ENCODE measurements at regions not wholly inside any gene's neighbourhood (a gene's known extent, or its start where the extent isn't known, plus 50 kb on each side); places are given as distances from the start of the nearest gene placed in this dataset.

DNA sequence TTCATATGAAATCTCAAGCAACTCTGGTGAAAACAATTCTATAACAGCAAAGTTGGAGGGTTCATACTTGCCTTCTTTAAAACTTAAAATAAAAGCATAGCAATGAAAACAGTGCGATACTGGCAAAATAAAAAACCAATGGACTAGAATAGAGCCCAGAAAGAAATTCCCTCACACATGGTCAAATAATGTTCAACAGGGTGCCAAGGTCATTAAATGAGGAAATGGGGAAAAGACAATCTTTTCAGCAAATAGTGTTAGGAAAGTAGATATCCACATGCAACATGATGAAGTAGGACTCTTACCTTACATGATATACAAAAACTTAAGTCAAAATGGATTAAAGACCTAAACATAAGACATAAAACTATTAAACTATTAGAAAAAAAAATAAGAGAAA lies 970.2 kb upstream of the AGA start:
- DNase-seq, result no peak
- intact Hi-C loops (cut with DNase I; ENCODE audit: low total_unique reads), result no loop called here
- Histone ChIP-seq H3K27me3 (no peaks in the 10 kb centered on the region), H3K4me3 (no peak overlapping the region), H3K36me3 (ENCODE audit: low read depth, missing control alignments) (no peaks in the 10 kb centered on the region), H3K9me3 (no peaks in the 10 kb centered on the region), H3K27ac (no peak overlapping the region), H3K4me1 (no peaks in the 10 kb centered on the region)
- WGBS, 2 donors, result 79 to 95% methylated on average over 1 of the region's 1 CpG
- TF ChIP-seq POLR2A (IDR thresholded peaks at IDR 0.05), result no peak
- TF ChIP-seq, protein P1, sequence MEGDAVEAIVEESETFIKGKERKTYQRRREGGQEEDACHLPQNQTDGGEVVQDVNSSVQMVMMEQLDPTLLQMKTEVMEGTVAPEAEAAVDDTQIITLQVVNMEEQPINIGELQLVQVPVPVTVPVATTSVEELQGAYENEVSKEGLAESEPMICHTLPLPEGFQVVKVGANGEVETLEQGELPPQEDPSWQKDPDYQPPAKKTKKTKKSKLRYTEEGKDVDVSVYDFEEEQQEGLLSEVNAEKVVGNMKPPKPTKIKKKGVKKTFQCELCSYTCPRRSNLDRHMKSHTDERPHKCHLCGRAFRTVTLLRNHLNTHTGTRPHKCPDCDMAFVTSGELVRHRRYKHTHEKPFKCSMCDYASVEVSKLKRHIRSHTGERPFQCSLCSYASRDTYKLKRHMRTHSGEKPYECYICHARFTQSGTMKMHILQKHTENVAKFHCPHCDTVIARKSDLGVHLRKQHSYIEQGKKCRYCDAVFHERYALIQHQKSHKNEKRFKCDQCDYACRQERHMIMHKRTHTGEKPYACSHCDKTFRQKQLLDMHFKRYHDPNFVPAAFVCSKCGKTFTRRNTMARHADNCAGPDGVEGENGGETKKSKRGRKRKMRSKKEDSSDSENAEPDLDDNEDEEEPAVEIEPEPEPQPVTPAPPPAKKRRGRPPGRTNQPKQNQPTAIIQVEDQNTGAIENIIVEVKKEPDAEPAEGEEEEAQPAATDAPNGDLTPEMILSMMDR (IDR thresholded peaks at IDR 0.05), result no peak

DNA sequence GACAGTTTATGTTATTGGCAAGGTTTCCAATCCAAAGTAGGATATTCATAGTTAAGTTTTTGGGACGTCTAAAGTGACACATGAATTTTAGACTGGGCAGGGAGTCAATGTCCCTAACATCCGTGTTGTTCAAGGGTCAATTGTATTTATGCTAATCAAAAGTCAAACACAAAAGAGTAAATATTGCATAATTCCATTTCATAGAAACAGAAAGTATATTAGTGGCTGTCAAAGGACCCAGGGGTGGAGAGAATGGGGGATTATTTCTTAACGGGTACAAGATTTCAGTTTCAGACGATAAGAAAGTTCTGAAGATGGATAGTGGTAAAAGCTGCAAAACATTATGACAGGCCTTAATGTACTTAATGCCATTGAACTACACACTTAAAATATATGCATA lies 971.8 kb upstream of the AGA start:
- no peak overlapping the region for H3K27ac ChIP-seq
- no peaks in the 10 kb centered on the region for H3K4me1 ChIP-seq
- intact Hi-C loops (cut with DNase I; ENCODE audit: low total_unique reads), result no loop called here
- no peaks in the 10 kb centered on the region for H3K9me3 ChIP-seq
- H3K27me3 ChIP-seq, result no peaks in the 10 kb centered on the region
- H3K36me3 ChIP-seq (ENCODE audit: low read depth, missing control alignments), result no peaks in the 10 kb centered on the region
- no peak for DNase-seq
- WGBS, 2 donors, result 47 to 51% methylated on average over 4 of the region's 4 CpGs
- H3K4me3 ChIP-seq, result no peak overlapping the region
- TF ChIP-seq, protein P1 (IDR thresholded peaks at IDR 0.05), result no peak
- no peak for TF ChIP-seq POLR2A (IDR thresholded peaks at IDR 0.05)

DNA sequence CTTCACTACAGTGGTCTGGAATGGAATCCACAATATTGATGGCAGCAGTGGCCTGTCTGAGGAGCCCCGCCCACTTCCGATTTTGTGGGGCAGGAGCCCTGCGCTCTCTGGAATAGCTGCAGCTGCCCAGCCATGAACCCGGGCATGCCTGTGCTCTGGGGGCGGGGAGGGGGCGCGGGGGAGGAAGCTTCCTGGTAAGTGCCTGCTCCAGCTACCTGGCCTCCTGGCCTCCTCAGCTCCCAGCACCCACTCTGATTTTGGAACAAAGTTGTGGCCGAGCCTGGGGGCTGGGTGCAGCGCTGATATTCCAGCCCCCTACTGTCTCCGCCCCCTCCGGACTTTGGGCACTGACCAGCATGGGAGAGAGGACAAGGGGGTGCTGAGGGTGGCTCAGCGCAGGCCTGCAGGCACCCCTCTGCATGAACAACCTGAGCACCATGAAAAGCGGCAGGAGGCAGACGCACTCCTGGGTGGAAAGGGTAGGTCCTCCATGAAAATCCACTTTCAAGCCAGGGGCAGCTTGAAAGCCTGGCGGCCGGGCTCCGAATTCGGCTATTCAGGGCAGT lies 972.7 kb upstream of the AGA start:
- Histone ChIP-seq H3K27me3 (no peaks in the 10 kb centered on the region), H3K9me3 (no peaks in the 10 kb centered on the region), H3K36me3 (ENCODE audit: low read depth, missing control alignments) (no peaks in the 10 kb centered on the region), H3K4me3 (peak overlapping the region; percentile 30 to 31), H3K27ac (no peak overlapping the region), H3K4me1 (no peaks in the 10 kb centered on the region)
- intact Hi-C loops (cut with DNase I; ENCODE audit: low total_unique reads), result no loop called here
- TF ChIP-seq, protein P1 (IDR thresholded peaks at IDR 0.05), result no peak
- TF ChIP-seq POLR2A (IDR thresholded peaks at IDR 0.05), result no peak
- 66 to 81% methylated on average over 11 to 18 of the region's 18 CpGs for WGBS, 2 donors
- peak; percentile 13 for DNase-seq

DNA sequence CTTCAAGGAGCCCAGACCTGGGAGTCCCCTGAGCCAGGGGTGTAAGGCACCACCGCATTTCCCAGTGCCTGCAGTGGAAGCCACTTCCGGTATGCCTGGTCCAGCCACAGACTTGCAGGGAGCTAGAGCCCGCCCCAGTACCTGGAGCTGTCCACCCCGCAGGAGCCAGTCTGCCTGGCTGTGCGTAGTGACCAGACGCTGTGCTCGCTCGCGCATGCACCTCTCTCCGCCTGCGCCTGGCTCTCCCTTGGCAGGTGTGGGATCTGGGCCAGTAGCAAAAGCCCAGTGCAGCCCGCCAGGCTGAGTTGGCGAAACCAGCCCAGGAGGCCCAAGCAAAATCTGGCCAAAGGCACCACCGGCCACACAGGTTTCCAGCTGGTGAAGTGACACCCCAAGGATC lies 973.7 kb upstream of the AGA start:
- Histone ChIP-seq H3K4me1 (no peaks in the 10 kb centered on the region), H3K9me3 (no peaks in the 10 kb centered on the region), H3K27ac (no peak overlapping the region), H3K27me3 (no peaks in the 10 kb centered on the region), H3K36me3 (ENCODE audit: low read depth, missing control alignments) (no peaks in the 10 kb centered on the region), H3K4me3 (peak overlapping the region; percentile 30 to 31)
- WGBS, 2 donors, result 64 to 83% methylated on average over 2 to 14 of the region's 14 CpGs
- TF ChIP-seq, protein P1 (IDR thresholded peaks at IDR 0.05), result no peak
- TF ChIP-seq POLR2A (IDR thresholded peaks at IDR 0.05), result no peak
- DNase-seq, result peak; percentile 30
- intact Hi-C loops (cut with DNase I; ENCODE audit: low total_unique reads), result no loop called here

DNA sequence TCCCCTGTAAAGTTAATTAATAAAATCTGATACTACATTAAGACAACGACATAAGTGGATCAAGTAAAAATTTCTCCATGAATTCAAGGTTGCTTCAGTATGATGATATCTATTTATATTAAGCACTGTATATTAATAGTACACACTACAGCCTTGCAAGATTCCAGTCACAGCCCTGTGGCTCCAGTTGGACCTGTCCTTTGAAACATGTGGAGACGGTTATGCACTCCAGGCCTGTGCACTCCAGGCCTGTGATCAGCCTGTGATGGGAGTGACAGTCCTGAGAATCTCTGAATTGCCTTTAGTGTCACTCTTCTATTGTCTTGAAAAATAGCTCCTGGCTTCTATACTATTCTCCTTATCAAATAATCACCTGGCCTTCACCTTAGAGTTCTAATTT lies 981.1 kb upstream of the AGA start:
- H3K4me1 ChIP-seq, result no peaks in the 10 kb centered on the region
- H3K27me3 ChIP-seq, result no peaks in the 10 kb centered on the region
- H3K4me3 ChIP-seq, result no peak overlapping the region
- no peak overlapping the region for H3K27ac ChIP-seq
- H3K9me3 ChIP-seq, result no peaks in the 10 kb centered on the region
- H3K36me3 ChIP-seq (ENCODE audit: low read depth, missing control alignments), result no peaks in the 10 kb centered on the region
- WGBS, 2 donors, result 90 to 98% methylated on average over 2 of the region's 2 CpGs
- TF ChIP-seq POLR2A (IDR thresholded peaks at IDR 0.05), result no peak
- TF ChIP-seq, protein P1 (IDR thresholded peaks at IDR 0.05), result no peak
- no peak for DNase-seq
- intact Hi-C loops (cut with DNase I; ENCODE audit: low total_unique reads), result no loop called here
